ENCODE measurements at regions not wholly inside any gene's neighbourhood (a gene's known extent, or its start where the extent isn't known, plus 50 kb on each side); places are given as distances from the start of the nearest gene placed in this dataset.

- Histone ChIP-seq H3K4me2 (ENCODE audit: low read depth, low read length) (no peak overlapping the region), H2AFZ (ENCODE audit: low read length) (no peak overlapping the region), H3K36me3 (replicated peaks in 1 of 2; ENCODE audit: control insufficient read depth in 1 of 2, insufficient read depth in 2 of 2, low read length in 2 of 2) (no peaks in the 10 kb centered on the region), H3K4me1 (ENCODE audit: insufficient read depth, low read length) (no peaks in the 10 kb centered on the region), H4K20me1 (ENCODE audit: insufficient read depth, low read length) (no peaks in the 10 kb centered on the region), H3K79me2 (ENCODE audit: insufficient read depth, low read length) (no peaks in the 10 kb centered on the region), H3K9ac (ENCODE audit: insufficient read depth, low read depth, low read length) (no peak overlapping the region), H3K9me3 (ENCODE audit: low read length) (no peaks in the 10 kb centered on the region), H3K27ac (ENCODE audit: extremely low read length, insufficient read depth, low read length) (no peak overlapping the region), H3K27me3 (ENCODE audit: control insufficient read depth in 1 of 2, insufficient read depth in 2 of 2, low read length in 2 of 2) (peaks cover 2 to 20% of the 10 kb centered on the region in 2 experiments; a peak in 2 of 5 replicates), H3K4me3 (replicated peaks in 1 of 3; ENCODE audit: insufficient read depth in 1 of 3, low read depth in 2 of 3, low read length in 3 of 3) (no peak overlapping the region)
- ATAC-seq (no peak), FAIRE-seq (no peak), DNase-seq (ENCODE audit: low spot score) (no peak)
- intact Hi-C loops (cut with micrococcal nuclease; ENCODE audit: unreplicated experiment) (no loop called here), in situ Hi-C loops (cut with HindIII; ENCODE audit: extremely low pct_ligation_motif_present, low pct_unique_long_range_greater_than_20kb) (no loop called here)
- POLR2A ChIA-PET = no interaction called here
- no TSS peak for BruUV-seq (replicated peaks)
- CTCF ChIA-PET (ENCODE audit: low intra/inter-chr PET ratio, low total read pairs) = no interaction called here
- whole genome bisulfite sequencing (ENCODE audit: low lambda C conversion rate) = 2% methylated on average over 2 of the region's 2 CpGs
- TF ChIP-seq SMAD3 (CRISPR knock-in tag; IDR thresholded peaks at IDR 0.05) (no peak), ZNF207 (IDR thresholded peaks at IDR 0.05; ENCODE audit: borderline replicate concordance) (no peak), KDM2A (CRISPR knock-in tag; IDR thresholded peaks at IDR 0.05; ENCODE audit: borderline replicate concordance, low read depth) (no peak)
These were observed 102.5 kb downstream of the RRM1 start for GRCh38 chr11:4197112-4197511.

- H3K36me3 ChIP-seq (replicated peaks in 1 of 2; ENCODE audit: control insufficient read depth in 1 of 2, insufficient read depth in 2 of 2, low read length in 2 of 2) = no peaks in the 10 kb centered on the region
- BruUV-seq (replicated peaks) = no TSS peak
- in situ Hi-C loops (cut with HindIII; ENCODE audit: extremely low pct_ligation_motif_present, low pct_unique_long_range_greater_than_20kb) = no loop called here
- ATAC-seq (no peak), FAIRE-seq (no peak), DNase-seq (ENCODE audit: low spot score) (no peak)
- H3K4me3 ChIP-seq (replicated peaks in 1 of 3; ENCODE audit: insufficient read depth in 1 of 3, low read depth in 2 of 3, low read length in 3 of 3) = no peak overlapping the region
- no peak for TF ChIP-seq ZNF770 (CRISPR knock-in tag; IDR thresholded peaks at IDR 0.05)
- TF ChIP-seq ZNF652 (CRISPR knock-in tag; IDR thresholded peaks at IDR 0.05; ENCODE audit: borderline replicate concordance, low read depth) = 0 out of 2 replicates have a peak, but pooled peaks have one; percentile 28
- H3K27me3 ChIP-seq (ENCODE audit: control insufficient read depth in 1 of 2, insufficient read depth in 2 of 2, low read length in 2 of 2) = peaks cover 5 to 31% of the 10 kb centered on the region in 2 experiments; a peak in 4 of 5 replicates
- WGBS (ENCODE audit: low lambda C conversion rate) = 0% methylated on average over 2 of the region's 2 CpGs
- H3K27ac ChIP-seq (ENCODE audit: extremely low read length, insufficient read depth, low read length) = no peak overlapping the region
- no peaks in the 10 kb centered on the region for H3K4me1 ChIP-seq (ENCODE audit: insufficient read depth, low read length)
- H3K79me2 ChIP-seq (ENCODE audit: insufficient read depth, low read length) = no peaks in the 10 kb centered on the region
- no peak overlapping the region for H2AFZ ChIP-seq (ENCODE audit: low read length)
- H3K4me2 ChIP-seq (ENCODE audit: low read depth, low read length) = no peak overlapping the region
- H3K9ac ChIP-seq (ENCODE audit: insufficient read depth, low read depth, low read length) = no peak overlapping the region
- H4K20me1 ChIP-seq (ENCODE audit: insufficient read depth, low read length) = no peaks in the 10 kb centered on the region
- ChIA-PET CTCF (ENCODE audit: low intra/inter-chr PET ratio, low total read pairs) (no interaction called here), POLR2A (no interaction called here)
- intact Hi-C loops (cut with micrococcal nuclease; ENCODE audit: unreplicated experiment) = no loop called here
- H3K9me3 ChIP-seq (ENCODE audit: low read length) = no peaks in the 10 kb centered on the region
These were observed 101.3 kb downstream of the RRM1 start for GRCh38 chr11:4195909-4196308.
